RPMI7951 (cell line): ENCODE measurements at regions not wholly inside any gene's neighbourhood (a gene's known extent, or its start where the extent isn't known, plus 50 kb on each side); places are given as distances from the start of the nearest gene placed in this dataset.

Experiments used
- DNase-seq: peaks from one replicate; pipeline ENCODE4 v3.0.0-alpha.2; 2012; ENCODE audit warnings: low read depth

DNA sequence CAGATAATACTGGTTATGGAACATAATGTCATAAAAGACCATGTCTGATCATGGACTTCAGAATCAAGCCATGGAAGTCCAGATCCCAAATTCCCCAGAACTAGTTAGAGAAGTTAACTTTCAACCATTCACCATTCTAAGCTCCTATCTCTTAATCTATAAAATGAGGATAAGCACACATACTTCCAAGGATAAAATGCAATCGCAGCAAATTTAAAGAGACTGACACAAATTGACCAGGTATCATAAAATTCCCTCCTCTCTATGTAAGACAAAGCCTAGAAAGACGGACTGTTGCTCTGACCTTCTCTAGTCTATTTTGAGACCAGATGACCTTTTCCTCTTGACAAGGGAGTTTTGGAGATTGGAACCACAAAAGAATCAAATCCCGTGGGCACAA lies 426.7 kb downstream of the PLPP3 start:
- no peak for DNase-seq

DNA sequence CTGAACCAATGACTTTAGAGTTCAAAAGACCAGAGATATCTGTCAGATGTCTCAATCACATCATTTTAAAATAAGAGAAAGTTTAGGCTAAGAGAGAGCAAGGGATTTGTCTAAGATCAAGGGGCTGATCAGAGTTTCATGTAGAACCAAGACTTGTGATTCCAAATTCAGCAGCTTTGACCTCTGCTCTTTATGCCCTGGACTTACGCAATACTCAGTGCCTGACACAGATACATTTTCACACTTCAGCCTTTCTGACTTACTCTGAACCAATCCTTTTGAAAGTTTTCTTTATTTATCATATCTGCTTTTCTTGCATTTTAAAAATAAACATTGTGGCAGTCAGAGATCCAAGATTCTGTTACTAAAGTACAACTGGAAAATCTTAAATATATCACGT lies 428.0 kb downstream of the PLPP3 start:
- DNase-seq, result no peak

DNA sequence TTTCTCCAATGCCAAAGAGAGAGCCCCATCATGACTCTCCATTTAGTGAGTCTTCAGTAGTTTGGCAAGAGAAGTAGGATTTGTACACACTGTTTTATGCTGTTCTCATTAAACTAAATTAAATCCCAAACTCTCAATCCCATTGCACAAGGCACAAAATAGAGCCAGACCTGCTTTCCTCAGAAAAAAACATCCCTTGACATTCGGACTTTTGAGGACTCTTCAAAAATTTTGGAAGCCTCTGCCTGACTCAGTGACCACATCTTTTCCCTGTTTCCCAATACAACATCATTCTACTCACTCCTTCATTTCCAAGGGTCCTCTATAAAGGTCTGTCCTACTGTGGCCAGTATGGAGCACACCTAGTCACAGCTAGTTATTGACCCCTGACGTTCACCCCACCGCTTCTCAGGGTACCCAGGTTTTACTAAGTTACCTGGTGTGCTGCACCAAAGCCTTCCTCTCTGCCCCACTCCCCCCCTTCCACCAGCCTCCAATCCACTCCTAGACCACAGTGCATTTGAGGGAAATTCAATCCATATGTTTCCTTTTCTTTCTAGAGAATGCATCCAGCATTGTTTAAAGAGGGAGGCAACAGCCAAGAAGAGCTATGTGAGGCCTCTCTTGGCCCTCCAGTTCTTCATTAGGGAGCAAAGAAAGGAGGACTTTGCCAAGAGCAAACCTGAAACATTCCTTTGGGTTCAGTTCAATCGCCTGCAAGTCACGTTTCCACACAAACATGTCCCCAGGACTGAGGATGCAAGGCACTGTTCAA lies 428.7 kb downstream of the PLPP3 start:
- no peak for DNase-seq

DNA sequence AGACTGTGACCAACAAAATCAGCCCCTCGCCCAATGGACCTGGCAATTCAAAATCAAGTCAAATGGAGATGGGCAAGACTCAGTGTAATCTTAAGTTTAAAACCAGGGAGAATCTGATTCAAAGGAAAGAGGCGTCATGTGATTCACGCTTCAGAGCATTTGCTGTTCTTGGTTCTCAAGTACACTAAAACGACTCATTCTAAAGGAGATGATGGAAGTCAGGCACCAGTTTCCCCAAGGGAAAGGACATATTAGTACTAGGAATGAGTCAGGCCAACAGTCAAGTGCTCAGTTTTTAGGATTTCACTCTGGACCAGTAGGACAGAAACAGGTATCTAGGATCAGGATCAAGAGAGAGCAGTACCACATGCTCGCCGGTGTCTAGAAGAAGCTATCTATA lies 429.6 kb downstream of the PLPP3 start:
- DNase-seq, result no peak

DNA sequence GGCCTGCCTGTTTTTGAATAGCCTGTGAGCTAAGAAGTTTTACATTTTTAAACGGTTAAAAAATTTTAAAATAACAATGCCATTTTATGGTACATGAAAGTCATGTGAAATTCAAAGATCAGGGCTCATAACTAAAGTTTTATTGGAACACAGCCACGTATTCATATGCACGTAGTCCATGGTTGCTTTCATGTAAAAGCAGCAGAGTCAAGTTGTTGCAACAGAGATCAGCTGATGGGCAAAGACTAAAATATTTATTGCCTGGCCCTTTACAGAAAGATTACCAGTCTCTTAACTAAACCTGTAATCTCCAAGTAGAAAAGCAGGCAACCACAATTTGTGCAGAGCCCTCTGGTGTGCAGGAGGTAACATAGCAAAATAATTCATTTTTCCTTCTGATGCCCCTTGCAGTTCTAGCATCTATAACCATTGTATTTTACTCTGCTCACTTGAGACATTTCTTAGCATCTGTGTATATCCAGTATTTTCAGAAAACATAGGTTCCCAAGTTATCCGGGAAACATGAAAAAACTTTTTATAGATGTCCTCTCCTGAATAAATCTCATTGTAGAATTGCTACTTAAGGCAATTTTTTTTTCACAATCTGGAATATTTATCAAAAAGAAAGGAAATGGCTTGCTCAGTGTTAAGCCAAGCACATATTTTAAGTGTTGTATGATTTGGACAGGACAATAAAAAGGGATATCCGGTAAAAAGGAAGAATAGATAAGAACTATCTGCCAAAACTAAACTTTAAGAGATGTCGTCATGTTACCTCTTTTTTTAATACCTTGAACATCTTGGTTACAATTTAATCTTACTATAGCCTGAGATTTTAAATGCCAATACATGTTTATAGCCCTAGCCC lies 430.8 kb downstream of the PLPP3 start:
- DNase-seq, result no peak

DNA sequence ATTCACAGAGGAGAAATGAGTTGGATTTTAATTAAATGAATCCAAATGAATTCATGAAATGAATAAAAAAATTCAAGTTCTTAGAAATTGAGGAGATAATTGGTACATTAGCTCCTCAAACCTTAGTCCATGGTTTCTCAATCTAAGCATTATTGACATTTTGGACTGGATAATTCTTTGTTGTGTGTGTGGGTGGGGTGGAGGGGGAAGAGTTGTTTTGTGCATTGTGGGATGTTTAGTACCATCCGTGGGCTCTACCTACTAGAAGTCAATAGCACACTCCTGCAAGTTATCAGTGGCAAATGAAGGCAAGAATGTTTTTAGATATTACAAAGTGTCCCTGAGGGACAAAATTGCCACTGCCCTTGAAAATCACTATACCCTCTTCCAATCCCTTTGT lies 431.9 kb downstream of the PLPP3 start:
- no peak for DNase-seq

DNA sequence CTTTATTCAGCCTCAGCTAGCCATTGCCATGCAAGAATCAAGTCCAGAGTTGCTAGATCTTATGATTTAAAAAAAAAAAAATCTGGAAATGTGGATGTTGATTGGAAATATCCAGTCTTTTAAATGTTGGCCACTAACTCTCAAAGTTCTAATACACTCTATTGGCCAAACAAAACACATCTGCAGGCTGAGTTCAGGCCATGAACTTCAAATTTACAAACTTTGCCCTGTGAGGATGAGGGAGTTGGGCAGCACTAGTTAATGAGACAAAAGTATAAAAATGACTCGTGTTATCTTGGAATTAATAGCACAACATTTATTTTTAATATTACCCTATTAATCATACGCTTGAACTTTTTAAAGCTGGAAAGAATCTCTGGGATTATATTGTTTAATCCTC lies 432.3 kb downstream of the PLPP3 start:
- DNase-seq, result no peak

DNA sequence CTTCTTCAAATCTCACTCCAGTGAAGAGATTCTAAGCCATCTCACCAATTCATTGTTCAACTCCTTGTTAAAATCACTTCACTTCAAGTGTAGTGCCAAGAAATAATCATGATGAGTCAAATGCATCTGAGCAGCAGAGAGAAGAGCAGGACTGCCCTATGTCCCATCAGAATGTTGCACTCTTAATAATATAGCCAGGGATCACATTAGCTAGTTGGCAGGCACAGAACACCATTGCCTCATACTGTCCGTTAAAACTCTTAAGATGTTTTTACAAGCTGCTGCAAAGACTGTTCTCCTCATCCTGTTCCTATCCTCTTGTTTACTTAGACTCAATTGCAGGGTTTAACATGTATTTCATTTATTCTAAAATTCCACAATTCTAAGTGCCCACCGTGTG lies 432.9 kb downstream of the PLPP3 start:
- no peak for DNase-seq

DNA sequence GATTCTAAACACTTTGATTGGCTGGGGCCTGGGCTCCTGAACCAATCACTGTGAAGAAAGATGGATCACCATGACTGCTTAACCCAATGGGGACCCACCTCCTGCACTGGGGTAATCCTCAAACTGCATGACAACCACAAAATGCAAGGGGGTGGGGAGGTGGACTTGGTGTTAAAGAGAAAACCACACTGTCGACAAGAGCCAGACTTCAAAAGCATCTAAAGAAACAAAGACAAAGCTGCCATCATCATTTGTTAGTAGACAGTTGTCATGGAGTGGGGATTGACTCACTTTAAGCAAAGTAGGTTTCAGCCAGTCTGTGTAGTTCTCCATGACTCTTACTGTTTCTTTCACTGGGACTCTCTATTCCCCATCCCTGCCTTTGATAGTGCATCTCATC lies 433.8 kb downstream of the PLPP3 start:
- no peak for DNase-seq

DNA sequence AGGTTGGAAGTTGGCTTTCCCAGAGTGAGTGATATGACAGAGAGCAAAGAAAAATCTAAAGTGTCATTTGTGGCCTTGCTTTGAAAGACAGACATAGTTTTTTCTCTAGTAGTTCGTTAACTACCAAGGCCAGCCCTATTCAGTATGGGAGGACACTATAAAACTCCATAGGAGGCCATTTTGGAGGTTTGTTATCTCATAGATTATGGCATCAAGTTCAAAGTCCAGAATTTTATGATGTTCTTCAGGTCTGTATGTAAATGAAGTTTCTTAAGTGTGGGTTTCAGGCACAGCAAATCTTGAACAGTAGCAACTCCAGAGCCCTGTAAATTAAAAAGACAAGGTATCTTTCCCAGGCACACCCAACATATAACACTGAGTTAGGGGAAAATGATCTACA lies 437.1 kb downstream of the PLPP3 start:
- no peak for DNase-seq

DNA sequence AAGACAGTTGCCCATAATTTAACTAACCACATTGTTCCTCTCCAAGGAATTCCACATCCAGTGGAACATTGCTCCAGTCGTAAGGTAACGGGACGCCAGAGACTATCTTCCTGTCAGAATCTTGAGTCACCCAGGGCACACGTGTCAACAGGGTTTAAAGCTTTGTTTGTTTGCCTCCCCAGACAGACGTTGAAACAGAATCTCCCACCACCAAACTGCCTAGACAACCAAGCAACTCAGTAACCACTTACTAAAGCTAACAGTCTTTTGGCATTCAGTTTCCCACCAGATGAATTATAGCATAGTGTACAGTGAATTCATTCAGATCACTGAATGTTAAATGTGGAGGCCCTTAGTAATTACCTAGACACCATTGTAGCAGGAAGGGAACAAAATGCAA lies 439.5 kb downstream of the PLPP3 start:
- DNase-seq, result peak; percentile 56

DNA sequence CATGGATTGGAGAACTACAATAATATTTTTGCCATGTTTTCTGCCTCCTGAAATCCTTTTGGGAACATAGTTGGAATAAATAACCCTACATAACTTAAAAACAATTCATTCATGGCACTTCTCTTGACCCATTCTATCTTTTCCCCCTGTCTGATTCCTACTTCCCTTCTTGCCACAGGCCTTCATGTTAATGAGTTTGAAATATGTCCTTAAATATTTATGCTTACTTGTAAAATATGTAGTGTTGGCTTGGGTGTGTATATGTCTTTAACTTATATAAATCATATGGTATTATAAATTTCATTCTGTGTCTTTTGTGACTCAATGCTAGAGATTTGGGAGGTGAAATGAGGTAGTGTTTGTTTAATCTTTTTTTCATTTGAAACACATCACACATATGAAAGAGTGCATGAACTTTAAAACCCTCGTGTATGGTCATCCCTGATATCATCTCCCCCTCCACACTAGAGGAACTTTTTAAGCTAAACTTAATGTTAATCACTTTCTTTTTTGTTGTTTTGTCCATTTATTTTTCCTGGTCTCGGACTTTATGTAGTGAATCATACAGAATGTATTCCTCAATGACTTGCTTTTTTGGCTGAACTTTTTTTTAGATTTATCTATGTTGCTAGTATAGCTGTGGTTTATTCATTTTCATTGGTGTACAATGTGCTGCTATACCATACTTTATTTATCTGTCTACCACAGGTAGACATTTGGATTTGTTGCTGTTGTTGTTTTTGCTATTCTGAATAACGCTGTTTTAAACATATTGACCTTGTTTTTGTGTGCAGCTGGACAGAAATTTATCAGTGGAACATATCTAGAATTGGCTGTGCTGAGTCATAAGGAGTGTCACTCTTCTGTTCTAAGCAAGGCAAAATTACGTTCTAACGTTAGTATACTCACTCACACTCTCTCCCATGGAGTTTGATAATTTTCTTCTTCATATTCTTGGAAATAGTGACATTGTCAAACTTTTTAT lies 441.6 kb downstream of the PLPP3 start:
- peak; percentile 69 for DNase-seq

DNA sequence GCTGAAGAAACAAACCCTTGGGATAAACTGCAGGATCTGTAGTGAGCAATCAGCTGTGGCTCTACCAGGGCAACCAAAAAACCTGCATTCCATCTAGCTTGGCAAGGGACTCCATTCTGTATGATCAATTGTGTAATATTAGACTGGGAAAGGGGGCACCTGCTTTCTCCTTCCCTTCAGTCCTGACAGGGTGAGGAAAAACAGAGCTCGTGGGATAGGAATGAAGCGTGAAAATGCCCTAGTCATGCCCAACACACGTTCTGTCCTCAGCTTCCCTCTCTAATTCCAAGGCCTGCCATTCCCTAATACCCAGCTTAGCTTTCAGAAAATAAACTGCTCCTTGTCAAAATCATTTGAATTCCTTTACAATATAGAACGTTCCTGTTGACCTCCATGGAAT lies 442.3 kb downstream of the PLPP3 start:
- DNase-seq, result no peak

DNA sequence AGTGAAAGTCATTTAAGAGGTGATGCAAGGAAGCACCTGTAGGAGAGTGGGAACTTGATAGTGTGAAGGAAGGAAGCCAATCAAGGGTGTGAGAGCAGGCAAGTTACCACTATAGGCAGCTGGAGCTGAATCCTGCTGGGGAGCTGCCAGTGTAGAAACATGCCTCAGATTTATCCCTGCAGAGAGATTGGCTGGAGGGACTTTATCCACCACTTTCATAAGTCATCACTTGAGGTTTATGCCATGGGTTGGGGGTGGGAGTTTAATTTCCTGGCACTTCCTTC lies 443.6 kb downstream of the PLPP3 start:
- no peak for DNase-seq

DNA sequence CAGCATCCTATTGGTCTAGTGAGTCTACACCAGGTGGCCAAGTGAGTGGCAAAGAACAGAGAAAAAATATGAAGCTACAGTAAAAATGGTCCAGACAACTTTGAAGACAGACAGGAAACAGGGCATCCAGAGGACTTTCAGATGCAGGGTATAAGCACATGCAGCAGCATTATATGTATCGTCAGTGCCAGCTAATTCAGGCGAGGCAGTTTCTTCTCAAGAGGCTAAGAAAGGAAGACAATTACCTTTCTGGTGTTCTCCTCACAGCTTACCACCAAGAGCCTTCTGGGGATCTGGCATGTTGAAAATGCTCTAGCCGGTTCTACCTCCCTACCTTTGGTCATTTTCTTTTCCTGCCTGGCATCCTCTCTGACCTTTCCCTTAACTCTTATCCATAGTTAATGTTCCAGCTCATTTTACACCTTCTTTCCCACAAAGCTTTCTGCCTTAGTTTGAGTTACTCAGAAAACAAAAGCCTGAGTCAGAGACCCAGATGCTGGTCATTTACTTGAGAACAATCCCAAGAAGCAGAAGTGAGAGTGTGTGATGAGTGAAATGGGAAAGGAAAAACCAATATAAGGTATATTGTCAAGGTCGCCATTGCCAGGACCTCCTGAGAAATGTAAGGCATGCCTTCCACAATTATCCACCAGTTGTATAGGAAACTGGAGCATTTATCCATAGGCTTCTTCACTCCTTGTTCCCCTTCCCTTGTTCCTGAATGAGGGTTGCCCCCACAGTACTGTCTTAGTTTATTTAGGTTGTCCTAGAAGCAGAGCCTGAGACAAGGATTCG lies 444.1 kb downstream of the PLPP3 start:
- DNase-seq, result peak; percentile 36

DNA sequence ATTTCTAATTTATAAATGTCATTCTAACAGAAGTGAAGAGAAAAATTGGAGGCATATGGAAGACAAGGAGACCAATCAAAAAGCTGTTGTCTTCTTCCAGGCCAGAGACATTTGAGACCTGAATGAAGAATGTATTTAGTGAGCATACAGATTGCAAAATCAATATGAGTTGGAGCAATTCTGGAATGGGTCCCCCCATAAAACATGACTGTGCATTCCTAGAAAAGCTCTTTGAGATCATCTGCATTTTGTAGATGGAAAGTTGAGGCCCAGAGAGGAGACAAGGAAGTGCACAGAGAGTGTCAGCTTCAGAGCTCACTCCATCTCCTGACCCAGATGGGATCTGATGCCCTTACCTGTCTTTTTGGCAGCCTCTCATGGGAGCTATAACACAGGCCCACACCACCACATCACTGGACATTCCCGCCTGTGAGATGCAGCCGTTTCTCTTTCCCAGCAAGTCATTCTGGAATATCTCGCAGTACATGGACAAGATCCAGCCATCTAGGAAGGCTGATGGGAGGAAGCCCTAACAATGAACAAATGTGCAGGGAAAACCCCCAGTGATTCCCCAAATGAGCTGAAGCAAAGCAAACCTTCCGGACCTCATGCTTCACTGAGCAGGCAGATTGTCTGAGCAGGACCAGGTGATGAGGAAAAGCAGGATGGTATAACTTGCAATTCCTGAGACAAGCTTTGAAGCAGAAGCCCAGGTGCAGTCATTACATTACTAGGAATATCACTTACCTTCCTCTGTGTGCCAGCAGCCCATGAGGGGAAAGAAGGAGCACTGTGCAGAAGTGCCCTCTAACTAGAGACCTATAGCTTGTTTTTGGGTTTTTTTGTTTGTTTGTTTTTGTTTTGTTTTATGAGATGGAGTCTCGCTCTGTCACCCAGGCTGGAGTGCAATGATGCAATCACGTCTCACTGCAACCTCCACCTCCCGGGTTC lies 445.6 kb downstream of the PLPP3 start:
- peak; percentile 54 for DNase-seq

DNA sequence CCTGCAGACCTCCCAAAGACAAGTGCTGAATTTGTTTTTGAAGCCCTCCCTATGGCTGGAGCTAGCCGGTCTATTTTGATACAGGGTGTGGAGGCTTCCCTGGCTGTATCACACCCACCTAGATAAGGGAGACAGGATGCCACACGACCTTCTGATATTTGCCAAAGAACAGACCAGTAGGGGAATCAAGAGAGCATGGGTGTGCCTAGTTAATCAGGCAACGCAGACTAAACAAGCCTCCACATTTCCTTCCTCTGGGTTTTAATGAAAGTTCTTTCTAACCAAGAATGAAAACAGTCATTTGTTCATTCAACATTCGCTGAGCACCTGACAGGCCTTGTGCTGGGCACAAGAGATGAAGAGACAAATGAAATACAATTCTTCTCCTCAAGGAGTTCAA lies 446.8 kb downstream of the PLPP3 start:
- DNase-seq, result no peak

DNA sequence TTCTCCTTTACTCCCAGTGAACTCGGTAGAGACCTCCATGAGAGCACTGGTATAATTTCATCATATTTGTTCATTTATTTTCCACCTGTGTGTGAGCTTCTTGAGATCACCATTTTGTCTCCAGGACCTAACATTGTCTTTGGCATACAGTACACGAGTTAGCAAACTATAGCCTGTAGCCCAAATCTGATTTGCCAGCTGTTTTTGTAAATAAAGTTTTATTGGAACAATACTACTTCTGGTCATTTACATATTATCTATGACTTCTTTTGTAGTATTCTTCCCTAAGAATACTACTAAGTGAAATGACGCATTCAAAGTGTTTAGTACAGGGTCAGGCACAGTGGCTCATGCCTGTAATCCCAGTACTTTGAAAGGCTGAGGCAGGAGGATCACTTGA lies 449.5 kb downstream of the PLPP3 start:
- DNase-seq, result no peak

DNA sequence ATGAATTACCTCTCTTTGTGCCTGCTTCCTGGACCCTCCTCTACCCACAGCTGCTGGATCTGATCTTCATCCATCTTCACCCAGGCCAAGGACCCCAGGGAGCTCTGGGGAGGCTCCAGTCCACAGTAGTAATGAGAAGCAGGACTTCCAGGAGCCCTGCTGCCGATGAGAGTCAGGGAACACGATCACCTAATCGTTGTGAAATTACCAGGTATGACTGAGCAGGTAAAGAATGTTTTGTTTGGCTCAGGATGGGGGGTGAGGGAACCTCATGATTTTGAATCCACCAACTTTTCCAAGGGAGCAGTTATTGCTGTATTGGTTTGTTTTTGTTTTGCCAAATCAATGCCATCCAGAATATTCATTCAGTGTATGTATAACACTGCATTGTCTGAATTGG lies 454.0 kb downstream of the PLPP3 start:
- no peak for DNase-seq

DNA sequence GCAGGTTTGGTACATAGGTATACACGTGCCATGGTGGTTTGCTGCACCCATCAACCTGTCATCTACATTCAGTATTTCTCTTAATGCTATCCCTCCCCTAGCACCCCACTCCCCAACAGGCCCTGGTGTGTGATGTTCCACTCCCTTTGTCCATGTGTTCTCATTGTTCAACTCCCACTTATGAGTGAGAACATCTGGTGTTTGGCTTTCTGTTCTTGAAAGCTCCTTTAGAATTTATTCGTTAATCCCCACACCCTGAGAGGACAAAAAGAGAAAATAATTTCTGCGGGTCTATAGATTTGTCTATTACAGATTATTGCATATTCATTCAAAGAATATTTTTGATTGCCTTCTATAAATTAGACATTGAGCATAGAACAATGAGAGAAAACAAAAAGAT lies 455.5 kb downstream of the PLPP3 start:
- peak; percentile 29 for DNase-seq
